ENCODE measurements at regions not wholly inside any gene's neighbourhood (a gene's known extent, or its start where the extent isn't known, plus 50 kb on each side); places are given as distances from the start of the nearest gene placed in this dataset.

- no peaks in the 10 kb centered on the region for H3K4me1 ChIP-seq (ENCODE audit: control insufficient read depth, insufficient read depth, low read length)
- H3K4me3 ChIP-seq (ENCODE audit: low read length) = no peak overlapping the region
- H3K9me3 ChIP-seq (ENCODE audit: control insufficient read depth, low read length) = no peaks in the 10 kb centered on the region
- no peaks in the 10 kb centered on the region for H3K36me3 ChIP-seq (ENCODE audit: control insufficient read depth, insufficient read depth, low read length)
- no peaks in the 10 kb centered on the region for H3K27me3 ChIP-seq (ENCODE audit: control insufficient read depth, insufficient read depth, low read length)
- no peak overlapping the region for H3K9ac ChIP-seq (ENCODE audit: low read length)
These were observed 151.0 kb upstream of the RGMA start for GRCh38 chr15:93239993-93240392.

GRCh38 chr15:93239591-93239990 lies 150.6 kb upstream of the RGMA start:
- Histone ChIP-seq H3K9ac (ENCODE audit: low read length) (no peak overlapping the region), H3K36me3 (ENCODE audit: control insufficient read depth, insufficient read depth, low read length) (no peaks in the 10 kb centered on the region), H3K27me3 (ENCODE audit: control insufficient read depth, insufficient read depth, low read length) (no peaks in the 10 kb centered on the region), H3K9me3 (ENCODE audit: control insufficient read depth, low read length) (no peaks in the 10 kb centered on the region), H3K4me3 (ENCODE audit: low read length) (no peak overlapping the region), H3K4me1 (ENCODE audit: control insufficient read depth, insufficient read depth, low read length) (no peaks in the 10 kb centered on the region)

- Histone ChIP-seq H3K4me1 (ENCODE audit: control insufficient read depth, insufficient read depth, low read length) (no peaks in the 10 kb centered on the region), H3K9me3 (ENCODE audit: control insufficient read depth, low read length) (no peaks in the 10 kb centered on the region), H3K9ac (ENCODE audit: low read length) (no peak overlapping the region), H3K36me3 (ENCODE audit: control insufficient read depth, insufficient read depth, low read length) (no peaks in the 10 kb centered on the region), H3K4me3 (ENCODE audit: low read length) (no peak overlapping the region), H3K27me3 (ENCODE audit: control insufficient read depth, insufficient read depth, low read length) (no peaks in the 10 kb centered on the region)
These were observed 149.6 kb upstream of the RGMA start for GRCh38 chr15:93238641-93239040.

- Histone ChIP-seq H3K4me1 (ENCODE audit: control insufficient read depth, insufficient read depth, low read length) (no peaks in the 10 kb centered on the region), H3K4me3 (ENCODE audit: low read length) (no peak overlapping the region), H3K36me3 (ENCODE audit: control insufficient read depth, insufficient read depth, low read length) (no peaks in the 10 kb centered on the region), H3K9ac (ENCODE audit: low read length) (no peak overlapping the region), H3K9me3 (ENCODE audit: control insufficient read depth, low read length) (no peaks in the 10 kb centered on the region), H3K27me3 (ENCODE audit: control insufficient read depth, insufficient read depth, low read length) (no peaks in the 10 kb centered on the region)
These were observed 147.1 kb upstream of the RGMA start for GRCh38 chr15:93235926-93236780.

GRCh38 chr15:93235269-93235668 lies 146.3 kb upstream of the RGMA start:
- H3K36me3 ChIP-seq (ENCODE audit: control insufficient read depth, insufficient read depth, low read length) = no peaks in the 10 kb centered on the region
- H3K9ac ChIP-seq (ENCODE audit: low read length) = no peak overlapping the region
- H3K27me3 ChIP-seq (ENCODE audit: control insufficient read depth, insufficient read depth, low read length) = no peaks in the 10 kb centered on the region
- H3K9me3 ChIP-seq (ENCODE audit: control insufficient read depth, low read length) = no peaks in the 10 kb centered on the region
- no peak overlapping the region for H3K4me3 ChIP-seq (ENCODE audit: low read length)
- H3K4me1 ChIP-seq (ENCODE audit: control insufficient read depth, insufficient read depth, low read length) = no peaks in the 10 kb centered on the region

DNA sequence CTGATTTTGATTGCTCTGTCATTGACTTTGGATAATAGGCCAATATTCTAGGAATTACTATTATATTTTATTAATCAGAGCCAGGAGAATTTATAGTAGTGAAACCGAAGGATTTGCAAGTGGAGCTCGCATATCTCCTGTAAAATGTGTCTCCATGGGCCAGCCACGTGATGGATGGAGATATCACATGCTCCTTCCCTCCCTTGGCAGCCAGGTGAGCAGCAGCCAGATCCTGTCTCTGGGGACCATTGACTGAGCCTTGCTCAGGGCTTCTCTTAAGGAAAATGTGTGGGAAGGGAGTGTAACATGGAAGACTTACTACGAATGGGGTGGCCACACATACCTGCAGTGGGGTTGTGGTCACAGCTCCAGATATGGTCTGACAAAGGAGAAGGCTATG lies 144.7 kb upstream of the RGMA start:
- no peaks in the 10 kb centered on the region for H3K27me3 ChIP-seq (ENCODE audit: control insufficient read depth, insufficient read depth, low read length)
- no peaks in the 10 kb centered on the region for H3K4me1 ChIP-seq (ENCODE audit: control insufficient read depth, insufficient read depth, low read length)
- no peak overlapping the region for H3K4me3 ChIP-seq (ENCODE audit: low read length)
- H3K9me3 ChIP-seq (ENCODE audit: control insufficient read depth, low read length) = no peaks in the 10 kb centered on the region
- H3K9ac ChIP-seq (ENCODE audit: low read length) = no peak overlapping the region
- H3K36me3 ChIP-seq (ENCODE audit: control insufficient read depth, insufficient read depth, low read length) = no peaks in the 10 kb centered on the region

GRCh38 chr15:93232845-93233244 lies 143.8 kb upstream of the RGMA start:
- Histone ChIP-seq H3K4me1 (ENCODE audit: control insufficient read depth, insufficient read depth, low read length) (no peaks in the 10 kb centered on the region), H3K27me3 (ENCODE audit: control insufficient read depth, insufficient read depth, low read length) (no peaks in the 10 kb centered on the region), H3K36me3 (ENCODE audit: control insufficient read depth, insufficient read depth, low read length) (no peaks in the 10 kb centered on the region)

GRCh38 chr15:93231994-93232393 lies 143.0 kb upstream of the RGMA start:
- Histone ChIP-seq H3K4me1 (ENCODE audit: control insufficient read depth, insufficient read depth, low read length) (no peaks in the 10 kb centered on the region), H3K27me3 (ENCODE audit: control insufficient read depth, insufficient read depth, low read length) (no peaks in the 10 kb centered on the region), H3K9ac (ENCODE audit: low read length) (no peak overlapping the region), H3K36me3 (ENCODE audit: control insufficient read depth, insufficient read depth, low read length) (no peaks in the 10 kb centered on the region), H3K9me3 (ENCODE audit: control insufficient read depth, low read length) (no peaks in the 10 kb centered on the region), H3K4me3 (ENCODE audit: low read length) (no peak overlapping the region)

More at GRCh38 chr15:93232845-93233244, 143.8 kb upstream of the RGMA start:
- H3K9ac ChIP-seq (ENCODE audit: low read length) = no peak overlapping the region
- no peaks in the 10 kb centered on the region for H3K9me3 ChIP-seq (ENCODE audit: control insufficient read depth, low read length)
- H3K4me3 ChIP-seq (ENCODE audit: low read length) = no peak overlapping the region

- H3K9ac ChIP-seq (ENCODE audit: low read length) = no peak overlapping the region
- H3K27me3 ChIP-seq (ENCODE audit: control insufficient read depth, insufficient read depth, low read length) = no peaks in the 10 kb centered on the region
- no peaks in the 10 kb centered on the region for H3K36me3 ChIP-seq (ENCODE audit: control insufficient read depth, insufficient read depth, low read length)
These were observed 142.4 kb upstream of the RGMA start for GRCh38 chr15:93231261-93231925.

GRCh38 chr15:93228546-93228945 lies 139.5 kb upstream of the RGMA start:
- Histone ChIP-seq H3K4me3 (ENCODE audit: low read length) (no peak overlapping the region), H3K36me3 (ENCODE audit: control insufficient read depth, insufficient read depth, low read length) (no peaks in the 10 kb centered on the region), H3K9ac (ENCODE audit: low read length) (no peak overlapping the region), H3K27me3 (ENCODE audit: control insufficient read depth, insufficient read depth, low read length) (no peaks in the 10 kb centered on the region), H3K4me1 (ENCODE audit: control insufficient read depth, insufficient read depth, low read length) (no peaks in the 10 kb centered on the region), H3K9me3 (ENCODE audit: control insufficient read depth, low read length) (no peaks in the 10 kb centered on the region)

More at GRCh38 chr15:93231261-93231925, 142.4 kb upstream of the RGMA start:
- no peaks in the 10 kb centered on the region for H3K4me1 ChIP-seq (ENCODE audit: control insufficient read depth, insufficient read depth, low read length)
- H3K9me3 ChIP-seq (ENCODE audit: control insufficient read depth, low read length) = no peaks in the 10 kb centered on the region
- no peak overlapping the region for H3K4me3 ChIP-seq (ENCODE audit: low read length)

GRCh38 chr15:93223803-93224202 lies 134.8 kb upstream of the RGMA start:
- Histone ChIP-seq H3K9ac (ENCODE audit: low read length) (no peak overlapping the region), H3K27me3 (ENCODE audit: control insufficient read depth, insufficient read depth, low read length) (no peaks in the 10 kb centered on the region), H3K4me1 (ENCODE audit: control insufficient read depth, insufficient read depth, low read length) (no peaks in the 10 kb centered on the region), H3K9me3 (ENCODE audit: control insufficient read depth, low read length) (no peaks in the 10 kb centered on the region), H3K4me3 (ENCODE audit: low read length) (no peak overlapping the region), H3K36me3 (ENCODE audit: control insufficient read depth, insufficient read depth, low read length) (no peaks in the 10 kb centered on the region)

DNA sequence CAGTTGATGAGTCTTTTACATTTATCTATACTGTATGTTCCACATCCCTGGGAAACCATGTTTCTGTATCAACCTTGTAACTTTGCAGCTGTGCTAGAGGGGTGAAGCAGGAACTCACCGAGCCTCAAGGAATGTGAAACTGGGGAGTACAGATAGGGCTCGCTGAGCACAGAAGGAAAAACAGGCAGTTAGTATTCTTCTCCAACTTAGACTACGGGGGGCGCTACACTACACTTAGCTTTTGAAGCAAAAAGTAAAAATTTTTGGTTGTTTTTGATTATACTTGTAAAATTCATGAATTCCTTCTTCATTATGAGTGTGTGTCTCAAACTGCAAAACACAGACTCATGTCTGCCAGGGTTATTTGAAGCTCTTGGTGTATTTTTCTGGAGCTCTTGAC lies 132.7 kb upstream of the RGMA start:
- H3K4me1 ChIP-seq (ENCODE audit: control insufficient read depth, insufficient read depth, low read length) = no peaks in the 10 kb centered on the region
- no peaks in the 10 kb centered on the region for H3K27me3 ChIP-seq (ENCODE audit: control insufficient read depth, insufficient read depth, low read length)
- H3K9ac ChIP-seq (ENCODE audit: low read length) = no peak overlapping the region
- H3K9me3 ChIP-seq (ENCODE audit: control insufficient read depth, low read length) = no peaks in the 10 kb centered on the region
- no peak overlapping the region for H3K4me3 ChIP-seq (ENCODE audit: low read length)
- no peaks in the 10 kb centered on the region for H3K36me3 ChIP-seq (ENCODE audit: control insufficient read depth, insufficient read depth, low read length)

Data from mucosa of stomach (tissue), 1 donor.